ENCODE measurements at regions not wholly inside any gene's neighbourhood (a gene's known extent, or its start where the extent isn't known, plus 50 kb on each side); places are given as distances from the start of the nearest gene placed in this dataset.
"Not testable (repeated sequence)": the region's sequence is repeated elsewhere in the genome, so short reads cannot be mapped to it uniquely, and the experiment has no call there.

- DNase-seq, result no peak
- no peak overlapping the region for H3K27ac Mint-ChIP-seq
- H3K9me3 Mint-ChIP-seq, result peaks cover 14% of the 10 kb centered on the region
- H3K36me3 Mint-ChIP-seq, result no peaks in the 10 kb centered on the region
- H3K4me1 Mint-ChIP-seq, result no peaks in the 10 kb centered on the region
- H3K4me3 Mint-ChIP-seq, result no peak overlapping the region
- H3K27me3 Mint-ChIP-seq, result no peaks in the 10 kb centered on the region
Observed at GRCh38 chr3:79986338-79986737, 218.5 kb upstream of the ROBO1 start.

DNA sequence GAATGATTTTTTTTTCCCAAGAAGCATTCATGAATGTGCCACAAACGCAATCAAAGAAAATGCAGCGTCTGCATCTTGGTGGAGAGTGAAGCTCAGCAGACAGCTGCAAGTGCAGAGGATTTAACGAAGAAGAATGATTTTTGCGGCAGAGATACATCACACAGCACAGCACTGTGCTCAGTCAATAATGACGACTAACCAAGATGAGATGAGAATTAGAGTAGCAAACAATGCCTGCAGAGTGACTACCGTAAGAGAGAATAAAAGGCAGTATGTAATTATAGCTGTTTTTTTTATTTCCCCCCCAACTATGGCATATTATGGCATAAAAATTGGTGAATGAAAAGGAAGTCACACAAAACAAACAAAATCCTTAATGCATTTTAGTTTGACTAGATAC is 218.0 kb upstream of the ROBO1 start:
- Mint-ChIP-seq H3K9me3 (peaks cover 14% of the 10 kb centered on the region), H3K36me3 (no peaks in the 10 kb centered on the region), H3K27ac (no peak overlapping the region), H3K4me3 (no peak overlapping the region), H3K27me3 (no peaks in the 10 kb centered on the region), H3K4me1 (no peaks in the 10 kb centered on the region)
- DNase-seq, result no peak

DNA sequence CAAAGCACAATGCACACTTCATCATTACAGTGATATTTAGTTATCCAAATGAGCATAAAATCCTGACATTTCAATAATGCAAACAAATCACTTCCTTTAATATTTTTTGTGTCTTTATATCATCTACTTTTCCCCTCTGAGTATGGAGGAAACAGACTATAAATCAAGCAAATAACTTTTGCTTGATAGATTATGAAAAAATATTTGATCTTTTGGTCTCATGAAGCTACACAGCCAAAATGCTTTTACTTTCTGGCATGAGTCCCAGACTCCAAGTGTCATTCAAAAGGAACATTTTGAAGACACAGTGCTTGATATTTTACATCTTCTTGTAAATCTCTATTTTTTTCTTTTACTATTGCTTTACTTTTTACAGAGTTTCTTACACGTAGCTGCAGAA is 215.3 kb upstream of the ROBO1 start:
- DNase-seq, result no peak
- Mint-ChIP-seq H3K4me3 (no peak overlapping the region), H3K4me1 (no peaks in the 10 kb centered on the region), H3K36me3 (no peaks in the 10 kb centered on the region), H3K27me3 (no peaks in the 10 kb centered on the region), H3K9me3 (peaks cover 12% of the 10 kb centered on the region), H3K27ac (no peak overlapping the region)

- no peaks in the 10 kb centered on the region for H3K36me3 Mint-ChIP-seq
- no peaks in the 10 kb centered on the region for H3K27me3 Mint-ChIP-seq
- no peaks in the 10 kb centered on the region for H3K4me1 Mint-ChIP-seq
- H3K9me3 Mint-ChIP-seq, result peaks cover 5% of the 10 kb centered on the region
- no peak overlapping the region for H3K4me3 Mint-ChIP-seq
- H3K27ac Mint-ChIP-seq, result no peak overlapping the region
- no peak for DNase-seq
Observed at GRCh38 chr3:79979990-79980389, 212.2 kb upstream of the ROBO1 start.

DNA sequence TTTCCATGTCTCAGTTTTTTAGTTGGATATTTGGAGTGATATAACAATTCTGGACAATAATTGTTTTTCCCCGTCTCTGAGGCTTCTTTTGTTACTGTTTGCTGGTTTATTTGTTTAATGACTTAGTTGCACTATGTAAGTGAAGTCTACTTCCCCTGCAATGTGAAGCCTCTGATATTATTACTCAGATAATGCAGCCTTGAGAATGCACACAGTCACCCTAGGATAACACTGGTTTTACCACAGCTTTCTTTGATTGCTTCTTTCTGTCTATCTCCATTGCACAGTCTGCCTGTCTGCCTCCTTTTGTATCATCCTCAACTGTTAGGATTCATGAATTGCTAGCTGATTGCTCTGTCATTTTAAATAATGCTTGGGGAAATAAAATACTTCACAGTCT is 208.7 kb upstream of the ROBO1 start:
- Mint-ChIP-seq H3K36me3 (no peaks in the 10 kb centered on the region), H3K9me3 (peaks cover 2% of the 10 kb centered on the region), H3K4me1 (no peaks in the 10 kb centered on the region), H3K27me3 (no peaks in the 10 kb centered on the region), H3K27ac (no peak overlapping the region), H3K4me3 (no peak overlapping the region)
- DNase-seq, result no peak

- H3K27me3 Mint-ChIP-seq, result no peaks in the 10 kb centered on the region
- DNase-seq, result no peak
- no peak overlapping the region for H3K4me3 Mint-ChIP-seq
- no peaks in the 10 kb centered on the region for H3K9me3 Mint-ChIP-seq
- H3K4me1 Mint-ChIP-seq, result no peaks in the 10 kb centered on the region
- no peak overlapping the region for H3K27ac Mint-ChIP-seq
- H3K36me3 Mint-ChIP-seq, result no peaks in the 10 kb centered on the region
Observed at GRCh38 chr3:79973917-79974595, 206.3 kb upstream of the ROBO1 start.

- no peaks in the 10 kb centered on the region for H3K27me3 Mint-ChIP-seq
- no peaks in the 10 kb centered on the region for H3K4me1 Mint-ChIP-seq
- H3K36me3 Mint-ChIP-seq, result no peaks in the 10 kb centered on the region
- H3K9me3 Mint-ChIP-seq, result no peaks in the 10 kb centered on the region
- no peak overlapping the region for H3K27ac Mint-ChIP-seq
- no peak overlapping the region for H3K4me3 Mint-ChIP-seq
- DNase-seq, result no peak
Observed at GRCh38 chr3:79973482-79973881, 205.7 kb upstream of the ROBO1 start.

GRCh38 chr3:79968418-79968817 is 200.6 kb upstream of the ROBO1 start:
- Mint-ChIP-seq H3K27ac (no peak overlapping the region), H3K4me1 (no peaks in the 10 kb centered on the region), H3K36me3 (no peaks in the 10 kb centered on the region)

GRCh38 chr3:79960594-79960993 is 192.8 kb upstream of the ROBO1 start:
- H3K36me3 Mint-ChIP-seq, result no peaks in the 10 kb centered on the region
- peaks cover 6% of the 10 kb centered on the region for H3K9me3 Mint-ChIP-seq
- no peak overlapping the region for H3K4me3 Mint-ChIP-seq
- no peak overlapping the region for H3K27ac Mint-ChIP-seq
- H3K27me3 Mint-ChIP-seq, result no peaks in the 10 kb centered on the region
- DNase-seq, result no peak
- H3K4me1 Mint-ChIP-seq, result no peaks in the 10 kb centered on the region

More at GRCh38 chr3:79968418-79968817, 200.6 kb upstream of the ROBO1 start:
- Mint-ChIP-seq H3K27me3 (no peaks in the 10 kb centered on the region), H3K9me3 (peaks cover 2% of the 10 kb centered on the region), H3K4me3 (no peak overlapping the region)
- DNase-seq, result no peak

DNA sequence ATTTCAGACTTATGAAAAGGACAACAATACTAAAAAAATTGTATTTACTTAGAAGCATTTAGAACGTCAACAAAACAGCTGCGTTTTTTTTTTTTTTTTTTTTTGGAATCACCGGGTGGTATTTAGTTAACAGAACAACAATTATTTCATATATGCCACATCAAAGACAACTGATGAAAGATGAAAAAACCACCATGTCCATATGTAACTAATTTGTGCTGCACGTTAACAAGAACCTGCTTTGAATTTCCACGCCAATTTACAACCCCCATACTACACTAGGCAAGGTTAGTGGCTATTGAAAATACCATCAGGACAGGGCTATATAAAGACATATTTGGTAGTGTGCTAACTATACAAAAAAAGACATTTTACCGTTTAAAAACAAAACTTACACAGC is 189.3 kb upstream of the ROBO1 start:
- Mint-ChIP-seq H3K4me3 (no peak overlapping the region), H3K9me3 (peaks cover 8% of the 10 kb centered on the region), H3K4me1 (no peaks in the 10 kb centered on the region), H3K36me3 (no peaks in the 10 kb centered on the region), H3K27me3 (no peaks in the 10 kb centered on the region), H3K27ac (no peak overlapping the region)
- no peak for DNase-seq

- no peak overlapping the region for H3K27ac Mint-ChIP-seq
- H3K27me3 Mint-ChIP-seq, result no peaks in the 10 kb centered on the region
- H3K9me3 Mint-ChIP-seq, result peaks cover 10% of the 10 kb centered on the region
- no peak for DNase-seq
- H3K4me1 Mint-ChIP-seq, result no peaks in the 10 kb centered on the region
- no peak overlapping the region for H3K4me3 Mint-ChIP-seq
- H3K36me3 Mint-ChIP-seq, result no peaks in the 10 kb centered on the region
Observed at GRCh38 chr3:79954756-79955155, 187.0 kb upstream of the ROBO1 start.

DNA sequence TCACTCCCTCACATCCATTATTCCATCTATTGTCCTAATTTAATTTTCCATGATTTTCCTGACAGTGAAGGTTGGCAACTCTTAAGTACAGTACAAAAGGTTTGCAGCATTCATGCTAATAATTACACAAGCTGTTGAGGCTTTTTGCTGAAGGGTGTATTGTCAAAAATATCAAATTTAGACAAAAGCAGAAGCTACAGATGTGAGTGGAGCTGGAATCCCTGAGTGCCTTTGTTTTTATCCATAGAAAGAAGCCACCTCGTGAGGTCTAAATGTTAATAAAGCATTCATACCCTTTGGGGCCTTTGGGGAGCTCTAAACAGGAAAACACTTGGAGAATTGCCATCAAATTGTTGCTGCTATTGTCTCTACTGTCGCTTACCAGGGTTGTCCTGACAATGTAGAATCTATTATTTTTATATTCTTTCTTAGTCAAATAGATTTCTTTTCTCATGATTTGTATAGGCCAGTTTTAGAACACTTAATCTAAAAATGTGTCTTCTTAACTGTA is 185.8 kb upstream of the ROBO1 start:
- Mint-ChIP-seq H3K9me3 (peaks cover 10% of the 10 kb centered on the region), H3K4me3 (no peak overlapping the region), H3K4me1 (no peaks in the 10 kb centered on the region), H3K36me3 (no peaks in the 10 kb centered on the region), H3K27me3 (no peaks in the 10 kb centered on the region), H3K27ac (no peak overlapping the region)
- DNase-seq, result no peak

DNA sequence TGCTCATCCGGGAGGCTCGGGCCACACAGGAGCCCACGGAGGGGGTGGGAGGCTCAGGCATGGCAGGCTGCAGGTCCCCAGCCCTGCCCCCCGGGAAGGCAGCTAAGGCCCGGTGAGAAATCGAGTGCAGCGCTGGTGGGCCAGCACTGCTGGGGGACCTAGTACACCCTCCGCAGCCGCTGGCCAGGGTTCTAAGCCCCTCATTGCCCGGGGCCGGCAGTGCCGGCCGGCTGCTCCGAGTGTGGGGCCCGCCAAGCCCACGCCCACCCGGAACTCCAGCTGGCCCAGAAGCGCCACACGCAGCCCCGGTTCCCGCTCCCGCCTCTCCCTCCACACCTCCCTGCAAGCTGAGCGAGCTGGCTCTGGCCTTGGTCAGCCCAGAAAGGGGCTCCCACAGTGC is 183.6 kb upstream of the ROBO1 start:
- H3K9me3 Mint-ChIP-seq, H3K4me3 Mint-ChIP-seq, DNase-seq, H3K27me3 Mint-ChIP-seq, H3K27ac Mint-ChIP-seq, H3K36me3 Mint-ChIP-seq, H3K4me1 Mint-ChIP-seq: not testable (repeated sequence)

GRCh38 chr3:79947957-79948356 is 180.2 kb upstream of the ROBO1 start:
- Mint-ChIP-seq H3K36me3 (no peaks in the 10 kb centered on the region), H3K4me3 (no peak overlapping the region), H3K4me1 (no peaks in the 10 kb centered on the region), H3K27ac (no peak overlapping the region), H3K9me3 (peaks cover 5% of the 10 kb centered on the region), H3K27me3 (no peaks in the 10 kb centered on the region)
- no peak for DNase-seq

DNA sequence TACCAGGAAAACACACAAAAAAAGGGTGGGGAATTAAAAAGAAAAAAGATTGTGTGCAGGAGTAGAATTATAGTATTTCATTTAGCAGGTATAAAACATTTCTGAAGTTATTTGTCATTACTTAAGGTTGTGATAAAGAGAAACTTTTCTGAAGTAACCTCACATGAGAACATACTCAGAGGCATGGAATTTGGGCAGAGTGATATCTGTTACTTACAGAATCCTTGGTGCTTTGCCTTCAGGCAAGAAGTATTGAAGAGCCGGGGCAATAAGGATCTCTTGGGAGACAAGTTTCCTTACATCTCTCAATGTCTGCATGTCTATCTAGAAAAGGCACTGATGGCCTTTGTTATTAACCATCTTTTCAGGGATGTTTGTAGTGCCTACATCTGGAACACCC is 179.7 kb upstream of the ROBO1 start:
- no peak overlapping the region for H3K27ac Mint-ChIP-seq
- H3K27me3 Mint-ChIP-seq, result no peaks in the 10 kb centered on the region
- no peaks in the 10 kb centered on the region for H3K4me1 Mint-ChIP-seq
- H3K36me3 Mint-ChIP-seq, result no peaks in the 10 kb centered on the region
- DNase-seq, result no peak
- no peak overlapping the region for H3K4me3 Mint-ChIP-seq
- H3K9me3 Mint-ChIP-seq, result peaks cover 5% of the 10 kb centered on the region

- H3K27me3 Mint-ChIP-seq, result no peaks in the 10 kb centered on the region
- no peak overlapping the region for H3K27ac Mint-ChIP-seq
- H3K9me3 Mint-ChIP-seq, result no peaks in the 10 kb centered on the region
- DNase-seq, result no peak
- no peaks in the 10 kb centered on the region for H3K4me1 Mint-ChIP-seq
- H3K4me3 Mint-ChIP-seq, result no peak overlapping the region
- H3K36me3 Mint-ChIP-seq, result no peaks in the 10 kb centered on the region
Observed at GRCh38 chr3:79937567-79937966, 169.8 kb upstream of the ROBO1 start.
